AG04449 (cell line): ENCODE measurements at regions not wholly inside any gene's neighbourhood (a gene's known extent, or its start where the extent isn't known, plus 50 kb on each side); places are given as distances from the start of the nearest gene placed in this dataset.
A peak's percentile ranks its signal among the peaks of the same experiment; 100 is the strongest.
"Not testable (repeated sequence)": the region's sequence is repeated elsewhere in the genome, so short reads cannot be mapped to it uniquely, and the experiment has no call there.

ENCODE experiments used
- CTCF ChIA-PET: fragments of 350-600 bp; formaldehyde crosslinking; extraction: SDS; loops from one replicate; lab custom pipeline; 2021; ENCODE audit warnings: antibody characterized with exemption; lab: Yijun Ruan, JAX
- POLR2A ChIA-PET: fragments of 400-600, 350-600 bp; formaldehyde crosslinking; extraction: SDS; loops from one replicate; lab custom pipeline; 2020; ENCODE audit warnings: antibody characterized with exemption, inconsistent platforms; lab: Yijun Ruan, JAX
- DNase-seq: peaks from one replicate; pipeline ENCODE4 v3.0.0-alpha.2; 2010; ENCODE audit warnings: low read depth, low spot score
- H3K4me3 ChIP-seq: 2 replicates; pipeline ENCODE4 v1.5.1; 2011; ENCODE audit warnings: low read depth, mild to moderate bottlenecking, control low read depth, low read length
- TF ChIP-seq, protein P1 (sequence below): IDR thresholded peaks from one replicate; pipeline ENCODE4 v1.5.1; 2011; ENCODE audit warnings: mild to moderate bottlenecking, moderate library complexity, low read length, control low read depth, inconsistent platforms; ENCODE audit not compliant: insufficient read depth; ENCODE audit errors: missing control alignments

DNA sequence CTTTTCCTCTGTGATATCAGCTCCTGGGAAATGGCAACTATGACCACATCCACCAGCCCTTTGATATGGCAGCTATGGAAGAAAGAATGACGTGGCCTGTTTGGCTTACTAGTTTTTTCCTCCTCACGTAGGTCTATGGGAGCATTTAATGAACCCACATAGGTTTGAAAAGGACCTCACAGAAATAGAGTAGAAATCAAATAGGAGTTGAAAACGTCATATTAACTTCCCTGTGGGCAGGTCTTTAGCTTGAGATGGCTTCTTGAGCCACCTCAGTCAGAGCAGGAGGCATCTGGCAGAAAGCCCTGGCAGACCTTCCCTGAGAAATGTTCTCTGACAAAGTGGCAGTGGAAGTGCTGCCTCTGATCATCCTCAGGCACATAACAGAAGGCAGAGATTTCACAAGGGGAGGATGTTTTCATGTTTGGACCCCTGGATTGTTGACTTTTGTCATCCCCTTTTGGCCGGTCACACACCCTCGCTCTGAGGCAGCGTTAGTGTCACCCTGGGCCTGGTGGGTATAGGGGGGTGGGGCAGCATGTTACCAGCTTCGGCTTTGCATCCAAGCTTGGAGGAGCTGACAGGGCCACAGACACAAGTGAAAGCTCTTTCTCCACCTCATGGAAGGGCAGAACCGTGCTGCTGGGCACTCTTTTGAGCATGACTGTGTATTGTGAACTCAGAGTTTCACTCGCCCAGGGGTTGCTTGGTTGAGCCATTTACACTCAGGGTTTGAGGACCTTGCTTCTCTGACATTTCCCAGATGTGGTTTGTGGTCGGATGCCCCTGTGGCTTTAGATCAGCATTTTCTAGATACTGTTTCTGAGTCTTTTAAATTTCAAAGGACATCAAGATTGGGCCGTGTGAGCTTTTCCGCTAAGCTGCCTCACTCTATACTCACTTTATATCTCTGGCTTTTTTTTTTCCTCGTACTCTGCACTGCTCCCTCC, 184.2 kb downstream of the STK31 start:
- POLR2A ChIA-PET = no interaction called here
- no peak for DNase-seq
- CTCF ChIA-PET = interaction anchor here (1.0 kb wide), 1 partner anchor 1204 kb away, joined by 3 read pairs; no protein-coding TSS in a partner anchor
- no peak overlapping the region for H3K4me3 ChIP-seq
- TF ChIP-seq, protein P1, sequence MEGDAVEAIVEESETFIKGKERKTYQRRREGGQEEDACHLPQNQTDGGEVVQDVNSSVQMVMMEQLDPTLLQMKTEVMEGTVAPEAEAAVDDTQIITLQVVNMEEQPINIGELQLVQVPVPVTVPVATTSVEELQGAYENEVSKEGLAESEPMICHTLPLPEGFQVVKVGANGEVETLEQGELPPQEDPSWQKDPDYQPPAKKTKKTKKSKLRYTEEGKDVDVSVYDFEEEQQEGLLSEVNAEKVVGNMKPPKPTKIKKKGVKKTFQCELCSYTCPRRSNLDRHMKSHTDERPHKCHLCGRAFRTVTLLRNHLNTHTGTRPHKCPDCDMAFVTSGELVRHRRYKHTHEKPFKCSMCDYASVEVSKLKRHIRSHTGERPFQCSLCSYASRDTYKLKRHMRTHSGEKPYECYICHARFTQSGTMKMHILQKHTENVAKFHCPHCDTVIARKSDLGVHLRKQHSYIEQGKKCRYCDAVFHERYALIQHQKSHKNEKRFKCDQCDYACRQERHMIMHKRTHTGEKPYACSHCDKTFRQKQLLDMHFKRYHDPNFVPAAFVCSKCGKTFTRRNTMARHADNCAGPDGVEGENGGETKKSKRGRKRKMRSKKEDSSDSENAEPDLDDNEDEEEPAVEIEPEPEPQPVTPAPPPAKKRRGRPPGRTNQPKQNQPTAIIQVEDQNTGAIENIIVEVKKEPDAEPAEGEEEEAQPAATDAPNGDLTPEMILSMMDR = no peak

DNA sequence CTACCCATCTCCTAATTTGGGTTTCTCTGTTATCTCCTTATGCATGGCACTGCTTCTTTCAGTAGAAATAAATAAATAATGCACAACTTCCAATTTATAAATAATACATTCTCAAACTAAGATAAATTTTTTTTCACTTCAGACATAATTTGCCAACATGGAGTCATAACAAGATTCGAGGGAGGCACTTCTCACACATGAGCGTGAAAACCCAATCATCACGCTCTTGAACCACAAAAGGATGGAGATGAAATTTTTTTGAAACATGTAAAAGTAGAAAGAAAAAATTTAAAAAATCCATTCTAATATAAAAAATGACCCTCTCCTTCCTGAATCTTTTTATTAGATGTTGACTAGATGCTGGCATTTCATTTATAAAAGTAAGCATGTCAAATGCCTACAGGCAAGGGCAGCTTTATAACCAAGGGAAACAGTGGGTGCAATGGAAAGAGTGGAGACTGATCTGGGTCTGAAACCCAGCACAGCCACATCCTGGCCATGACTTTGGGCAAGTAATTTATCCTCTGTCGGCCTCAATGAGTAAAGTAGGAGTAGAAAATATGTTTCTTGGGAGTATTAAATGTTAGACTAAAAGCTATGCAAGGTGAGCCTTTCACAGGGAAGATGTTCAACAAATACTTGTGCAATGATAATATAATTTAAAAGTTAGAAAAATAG, 185.0 kb downstream of the STK31 start:
- POLR2A ChIA-PET = no interaction called here
- DNase-seq = no peak

DNA sequence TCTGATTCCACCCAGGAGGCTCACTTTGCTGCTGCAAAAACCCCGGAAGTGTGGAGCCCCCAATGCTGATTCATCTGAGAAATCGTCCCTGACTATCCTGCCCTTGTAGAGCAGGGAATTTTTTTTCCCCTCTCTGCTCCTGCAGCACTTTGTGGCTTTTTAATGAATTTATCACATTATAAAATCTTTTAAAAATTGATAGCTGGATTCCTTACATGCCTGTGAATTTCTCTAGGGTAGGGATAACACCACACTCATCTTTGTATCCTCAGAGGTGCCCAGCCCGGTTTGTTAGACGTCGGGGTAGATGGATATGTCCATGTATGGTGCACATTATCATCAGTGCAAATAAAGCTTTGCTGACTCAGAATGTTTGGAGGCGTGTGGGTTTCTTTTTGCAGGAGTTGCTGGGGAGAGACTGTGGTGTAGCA, 185.7 kb downstream of the STK31 start:
- ChIA-PET POLR2A (no interaction called here), CTCF (interaction anchor here (1.1 kb wide), 1 partner anchor 32 kb away, joined by 3 read pairs; no protein-coding TSS in a partner anchor)
- TF ChIP-seq, protein P1 = no peak
- H3K4me3 ChIP-seq = no peak overlapping the region
- peak; percentile 51 for DNase-seq

More for the DNA sequence above, 185.0 kb downstream of the STK31 start:
- H3K4me3 ChIP-seq = no peak overlapping the region
- CTCF ChIA-PET = interaction anchor here (1.1 kb wide), 1 partner anchor 32 kb away, joined by 3 read pairs; no protein-coding TSS in a partner anchor
- TF ChIP-seq, protein P1 = no peak

DNA sequence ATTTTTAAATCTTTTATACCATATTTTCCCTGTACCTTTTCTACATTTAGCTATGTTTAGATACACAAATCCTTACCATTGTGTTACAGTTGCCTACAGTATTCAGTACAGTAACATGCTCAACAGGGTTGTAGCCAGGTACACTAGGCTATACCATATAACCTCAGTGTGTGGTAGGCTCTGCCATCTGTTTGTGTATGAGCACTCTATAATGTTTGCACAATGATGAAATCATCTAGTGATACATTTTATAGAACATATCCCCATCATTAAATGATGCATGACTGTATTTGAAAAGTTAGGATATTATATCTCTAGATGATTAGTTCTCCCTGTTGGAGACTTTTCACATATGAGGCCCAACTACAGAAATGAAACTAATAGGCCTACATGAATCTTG, 188.6 kb downstream of the STK31 start:
- TF ChIP-seq, protein P1 = no peak
- no peak overlapping the region for H3K4me3 ChIP-seq
- CTCF ChIA-PET = no interaction called here
- POLR2A ChIA-PET = no interaction called here
- DNase-seq = no peak

DNA sequence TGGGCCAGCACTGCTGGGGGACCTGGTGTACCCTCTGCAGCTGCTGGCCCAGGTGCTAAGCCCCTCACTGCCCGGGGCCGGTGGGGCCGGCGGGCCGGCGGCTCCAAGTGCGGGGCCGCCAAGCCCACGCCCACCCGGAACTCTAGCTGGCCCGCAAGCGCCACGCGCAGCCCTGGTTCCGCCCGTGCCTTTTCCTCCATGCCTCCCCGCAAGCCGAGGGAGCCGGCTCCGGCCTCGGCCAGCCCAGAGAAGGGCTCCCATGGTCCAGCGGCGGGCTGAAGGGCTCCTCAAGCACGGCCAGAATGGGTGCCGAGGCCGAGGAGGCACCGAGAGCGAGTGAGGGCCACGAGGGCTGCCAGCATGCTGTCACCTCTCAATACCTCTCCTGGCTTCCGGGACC, 194.9 kb downstream of the STK31 start:
- CTCF ChIA-PET, DNase-seq, H3K4me3 ChIP-seq, POLR2A ChIA-PET: not testable (repeated sequence)

DNA sequence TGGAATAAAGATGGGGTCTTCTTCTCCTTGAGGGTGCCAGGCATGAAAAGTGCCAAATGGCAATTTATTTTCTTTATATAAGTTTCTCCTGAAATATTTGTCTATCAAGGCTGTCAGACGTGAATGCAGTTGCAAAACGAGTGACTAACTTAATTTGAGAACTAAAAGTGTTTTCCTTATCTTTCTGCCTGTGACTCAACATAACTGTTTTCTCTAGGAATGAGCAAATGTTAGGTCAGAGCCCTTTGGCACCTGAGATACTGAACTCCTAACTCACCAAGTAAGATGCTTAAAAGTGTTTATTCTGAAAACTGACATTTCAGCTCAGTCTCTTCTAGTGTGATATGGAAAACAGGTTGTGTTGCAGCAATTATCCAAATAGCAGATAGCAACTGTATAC, 197.0 kb downstream of the STK31 start:
- no peak for DNase-seq
- TF ChIP-seq, protein P1 = no peak
- POLR2A ChIA-PET = no interaction called here
- no peak overlapping the region for H3K4me3 ChIP-seq
- CTCF ChIA-PET = no interaction called here
